ENCODE measurements at regions not wholly inside any gene's neighbourhood (a gene's known extent, or its start where the extent isn't known, plus 50 kb on each side); places are given as distances from the start of the nearest gene placed in this dataset.

DNA sequence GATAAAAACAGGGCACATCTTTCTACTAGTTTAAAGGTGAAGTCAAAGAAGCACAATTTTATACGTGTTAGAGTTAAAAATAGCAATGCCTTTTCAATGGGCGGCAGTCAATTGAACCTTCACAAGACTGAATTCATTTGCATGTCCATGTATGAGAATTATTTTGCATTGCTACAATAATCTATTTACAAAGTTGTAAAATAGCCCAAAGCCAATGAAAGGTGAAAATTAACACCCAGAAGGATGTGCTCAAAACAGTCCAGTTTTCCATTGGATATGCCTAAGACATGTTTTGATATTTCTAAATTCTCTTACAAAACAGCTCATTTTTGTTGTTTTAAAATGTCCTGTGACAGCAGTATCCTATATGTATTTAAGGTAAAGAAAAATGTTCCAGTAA lies 425.1 kb upstream of the SYT4 start:
- DNase-seq (ENCODE audit: low read depth, low spot score) (no peak), FAIRE-seq (no peak)
- Histone ChIP-seq H2AFZ (ENCODE audit: control insufficient read depth, low read length) (no peak overlapping the region), H3K9ac (ENCODE audit: control insufficient read depth, extremely low read depth, insufficient read depth, low read length) (no peak overlapping the region), H4K20me1 (ENCODE audit: control insufficient read depth, extremely low read depth, insufficient read depth, low read length) (no peaks in the 10 kb centered on the region), H3K9me1 (ENCODE audit: control insufficient read depth, extremely low read depth, insufficient read depth, low read length) (no peaks in the 10 kb centered on the region), H3K4me2 (ENCODE audit: control insufficient read depth, extremely low read depth, insufficient read depth, low read depth, low read length) (no peak overlapping the region), H3K36me3 (ENCODE audit: control insufficient read depth in 2 of 2, extremely low read depth in 1 of 2, insufficient read depth in 2 of 2, low read length in 2 of 2) (no peaks in the 10 kb centered on the region), H3K79me2 (ENCODE audit: control insufficient read depth, insufficient read depth, low read length) (no peaks in the 10 kb centered on the region), H3K4me1 (ENCODE audit: control insufficient read depth, extremely low read depth, insufficient read depth, low read length) (no peaks in the 10 kb centered on the region), H3K27me3 (ENCODE audit: control insufficient read depth, extremely low read depth, insufficient read depth, low read length) (no peaks in the 10 kb centered on the region), H3K27ac (ENCODE audit: control insufficient read depth, insufficient read depth, low read length) (no peak overlapping the region), H3K4me3 (ENCODE audit: control insufficient read depth in 2 of 3, extremely low read depth in 1 of 3, insufficient read depth in 2 of 3, low read depth in 1 of 3, low read length in 3 of 3) (no peak overlapping the region), H3K9me3 (ENCODE audit: control insufficient read depth, low read depth, low read length) (no peaks in the 10 kb centered on the region)
- no peak for TF ChIP-seq EZH2 (IDR thresholded peaks at IDR 0.05; ENCODE audit: low read length)
- TF ChIP-seq, protein P1, sequence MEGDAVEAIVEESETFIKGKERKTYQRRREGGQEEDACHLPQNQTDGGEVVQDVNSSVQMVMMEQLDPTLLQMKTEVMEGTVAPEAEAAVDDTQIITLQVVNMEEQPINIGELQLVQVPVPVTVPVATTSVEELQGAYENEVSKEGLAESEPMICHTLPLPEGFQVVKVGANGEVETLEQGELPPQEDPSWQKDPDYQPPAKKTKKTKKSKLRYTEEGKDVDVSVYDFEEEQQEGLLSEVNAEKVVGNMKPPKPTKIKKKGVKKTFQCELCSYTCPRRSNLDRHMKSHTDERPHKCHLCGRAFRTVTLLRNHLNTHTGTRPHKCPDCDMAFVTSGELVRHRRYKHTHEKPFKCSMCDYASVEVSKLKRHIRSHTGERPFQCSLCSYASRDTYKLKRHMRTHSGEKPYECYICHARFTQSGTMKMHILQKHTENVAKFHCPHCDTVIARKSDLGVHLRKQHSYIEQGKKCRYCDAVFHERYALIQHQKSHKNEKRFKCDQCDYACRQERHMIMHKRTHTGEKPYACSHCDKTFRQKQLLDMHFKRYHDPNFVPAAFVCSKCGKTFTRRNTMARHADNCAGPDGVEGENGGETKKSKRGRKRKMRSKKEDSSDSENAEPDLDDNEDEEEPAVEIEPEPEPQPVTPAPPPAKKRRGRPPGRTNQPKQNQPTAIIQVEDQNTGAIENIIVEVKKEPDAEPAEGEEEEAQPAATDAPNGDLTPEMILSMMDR (optimal IDR thresholded peaks at IDR 0.05 in 1 of 3, IDR thresholded peaks at IDR 0.05 in 1 of 3, conservative IDR thresholded peaks at IDR 0.05 in 1 of 3; ENCODE audit: extremely low read depth in 1 of 3, insufficient read depth in 2 of 3, low read length in 3 of 3) = no peak
- dilution Hi-C loops (cut with MboI; ENCODE audit: extremely low pct_ligation_motif_present, low sequenced_read_pairs) = no loop called here

DNA sequence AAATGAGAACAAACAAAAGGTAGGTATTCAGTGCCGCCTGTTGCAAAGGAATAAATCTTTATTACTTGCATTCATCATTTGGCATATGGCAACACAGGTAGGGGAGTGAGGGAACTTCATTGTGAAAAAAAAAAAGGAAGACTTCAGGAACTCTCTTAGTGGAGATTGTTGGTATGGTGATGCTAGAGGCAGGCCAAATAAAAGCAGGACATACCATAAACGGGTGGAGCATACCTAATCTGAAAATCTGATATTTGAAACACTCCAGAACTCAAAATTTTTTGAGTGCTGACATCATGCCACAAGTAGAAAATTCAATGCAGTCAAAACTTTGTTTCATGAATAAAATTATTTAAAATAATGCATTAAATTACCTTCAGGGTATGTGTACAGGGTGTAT lies 425.8 kb upstream of the SYT4 start:
- no peaks in the 10 kb centered on the region for H3K27me3 ChIP-seq (ENCODE audit: control insufficient read depth, extremely low read depth, insufficient read depth, low read length)
- no peaks in the 10 kb centered on the region for H3K9me1 ChIP-seq (ENCODE audit: control insufficient read depth, extremely low read depth, insufficient read depth, low read length)
- H3K36me3 ChIP-seq (ENCODE audit: control insufficient read depth in 2 of 2, extremely low read depth in 1 of 2, insufficient read depth in 2 of 2, low read length in 2 of 2) = no peaks in the 10 kb centered on the region
- H4K20me1 ChIP-seq (ENCODE audit: control insufficient read depth, extremely low read depth, insufficient read depth, low read length) = no peaks in the 10 kb centered on the region
- no peaks in the 10 kb centered on the region for H3K4me1 ChIP-seq (ENCODE audit: control insufficient read depth, extremely low read depth, insufficient read depth, low read length)
- TF ChIP-seq, protein P1 (optimal IDR thresholded peaks at IDR 0.05 in 1 of 3, IDR thresholded peaks at IDR 0.05 in 1 of 3, conservative IDR thresholded peaks at IDR 0.05 in 1 of 3; ENCODE audit: extremely low read depth in 1 of 3, insufficient read depth in 2 of 3, low read length in 3 of 3) = no peak
- no peak for TF ChIP-seq EZH2 (IDR thresholded peaks at IDR 0.05; ENCODE audit: low read length)
- H3K27ac ChIP-seq (ENCODE audit: control insufficient read depth, insufficient read depth, low read length) = no peak overlapping the region
- dilution Hi-C loops (cut with MboI; ENCODE audit: extremely low pct_ligation_motif_present, low sequenced_read_pairs) = no loop called here
- DNase-seq (ENCODE audit: low read depth, low spot score) (no peak), FAIRE-seq (no peak)
- no peak overlapping the region for H3K4me2 ChIP-seq (ENCODE audit: control insufficient read depth, extremely low read depth, insufficient read depth, low read depth, low read length)
- H3K9me3 ChIP-seq (ENCODE audit: control insufficient read depth, low read depth, low read length) = no peaks in the 10 kb centered on the region
- no peaks in the 10 kb centered on the region for H3K79me2 ChIP-seq (ENCODE audit: control insufficient read depth, insufficient read depth, low read length)
- no peak overlapping the region for H3K9ac ChIP-seq (ENCODE audit: control insufficient read depth, extremely low read depth, insufficient read depth, low read length)
- H3K4me3 ChIP-seq (ENCODE audit: control insufficient read depth in 2 of 3, extremely low read depth in 1 of 3, insufficient read depth in 2 of 3, low read depth in 1 of 3, low read length in 3 of 3) = no peak overlapping the region
- no peak overlapping the region for H2AFZ ChIP-seq (ENCODE audit: control insufficient read depth, low read length)

Data from keratinocyte (primary cell).